GM19351 (cell line): ENCODE measurements at regions not wholly inside any gene's neighbourhood (a gene's known extent, or its start where the extent isn't known, plus 50 kb on each side); places are given as distances from the start of the nearest gene placed in this dataset.
"Not testable (repeated sequence)": the region's sequence is repeated elsewhere in the genome, so short reads cannot be mapped to it uniquely, and the experiment has no call there.

Experiments
- ATAC-seq: cut with Tn5 transposase; IDR thresholded peaks from one replicate; pipeline ENCODE4 v1.9.1; 2021; ENCODE audit warnings: mild to moderate bottlenecking, moderate library complexity; ENCODE audit not compliant: unreplicated experiment

DNA sequence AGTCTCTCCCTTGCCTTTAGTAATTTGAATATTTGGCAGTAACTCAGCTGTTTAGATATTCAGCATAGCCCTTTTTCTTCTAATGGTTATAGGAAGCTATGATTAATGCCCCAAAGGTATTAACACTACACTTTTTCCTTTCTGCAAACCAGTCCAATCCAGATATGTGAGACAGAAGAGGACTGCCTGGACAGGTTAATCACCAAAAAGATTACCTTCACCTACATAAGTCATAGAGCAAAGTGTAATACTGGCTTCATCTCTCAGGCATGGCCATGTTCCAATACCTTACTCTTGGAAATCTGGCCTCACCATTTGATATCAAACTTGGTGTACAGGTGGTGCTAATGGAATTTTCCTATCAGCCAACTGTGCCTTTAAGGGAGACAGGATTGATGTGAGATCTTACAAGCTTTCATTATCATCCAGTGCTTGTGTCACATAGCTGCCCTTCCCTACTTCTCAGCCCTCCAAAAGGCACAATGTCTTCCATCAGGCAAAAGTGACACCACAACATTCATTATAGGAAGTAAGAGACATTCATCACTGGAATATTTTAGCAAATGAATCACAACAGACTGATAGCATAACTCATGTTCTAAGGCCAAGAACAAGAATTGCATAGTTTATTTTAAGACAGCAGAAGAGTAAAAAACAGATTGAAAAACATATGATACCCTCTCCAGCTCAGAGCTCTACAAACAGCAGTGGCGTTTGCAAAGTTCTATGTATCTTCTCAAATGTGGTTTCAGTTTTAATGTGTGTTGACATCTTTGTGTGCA lies 91.2 kb upstream of the PAM start:
- ATAC-seq: no peak

DNA sequence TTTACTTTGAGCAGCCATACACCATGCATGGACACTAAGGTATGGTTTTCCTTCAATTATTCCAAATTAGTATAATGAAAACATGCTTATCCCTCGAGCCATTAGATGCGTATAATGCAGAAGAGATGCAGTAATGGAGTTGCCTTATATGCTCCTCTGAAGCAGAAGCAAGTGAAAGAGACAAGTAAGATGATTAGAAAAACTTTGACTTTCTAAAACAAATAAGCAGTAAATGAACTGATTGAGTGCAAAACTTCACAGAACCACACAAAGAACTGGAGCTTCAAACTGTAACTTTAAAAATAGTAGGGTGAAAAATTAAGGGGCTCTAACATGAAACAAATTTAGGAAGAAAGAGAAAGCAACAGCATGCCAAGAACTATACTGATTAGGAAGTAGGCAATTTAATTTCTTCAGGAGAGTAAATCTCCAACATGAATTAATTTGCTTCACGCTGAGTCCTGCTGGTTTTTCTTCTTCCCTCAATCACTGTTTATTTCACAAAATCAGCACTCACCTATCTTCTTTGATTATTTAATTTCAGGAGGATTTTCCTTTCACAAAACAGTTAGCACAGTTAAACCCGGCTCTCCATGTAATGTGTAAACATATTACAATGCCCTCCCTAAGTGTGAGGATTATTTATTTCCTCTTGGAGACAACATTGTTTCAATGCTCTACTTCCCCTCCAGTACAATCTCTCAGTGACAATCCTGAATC lies 90.3 kb upstream of the PAM start:
- ATAC-seq: no peak

DNA sequence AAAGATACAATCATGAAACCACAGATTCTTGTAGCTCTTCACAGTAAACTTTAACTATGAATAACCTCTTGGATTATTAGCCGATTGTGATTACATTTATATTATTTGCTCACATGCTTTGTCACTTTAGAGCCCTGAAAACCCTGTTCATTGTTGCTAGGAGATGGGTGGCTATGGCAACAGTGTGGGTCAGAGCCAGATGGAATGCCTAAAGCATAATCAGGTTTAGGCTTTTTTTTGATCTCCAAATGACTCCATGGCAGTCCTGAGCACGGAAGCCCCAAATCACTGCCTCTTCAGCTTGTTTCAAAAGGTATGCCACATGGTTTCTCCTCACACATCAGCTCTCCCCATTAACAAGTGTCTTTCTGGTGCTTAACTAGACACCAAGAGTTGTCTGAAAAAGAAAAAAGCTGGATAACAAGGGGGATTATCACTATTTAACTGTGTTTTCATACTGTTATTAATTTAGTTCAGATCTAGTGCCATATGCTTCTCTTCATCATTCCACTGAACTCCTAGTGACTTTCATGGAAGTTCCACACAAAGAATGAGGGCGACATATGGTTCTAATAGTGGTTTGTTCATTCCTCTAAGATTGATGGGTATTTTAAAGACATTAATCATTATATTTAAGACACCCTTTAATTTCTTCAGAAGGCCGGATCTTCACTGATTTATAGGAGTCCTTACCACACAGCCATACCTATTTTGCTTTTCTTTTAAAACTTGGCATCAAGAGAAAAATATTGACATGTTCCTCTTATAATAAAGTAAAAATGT lies 88.8 kb upstream of the PAM start:
- ATAC-seq: no peak

DNA sequence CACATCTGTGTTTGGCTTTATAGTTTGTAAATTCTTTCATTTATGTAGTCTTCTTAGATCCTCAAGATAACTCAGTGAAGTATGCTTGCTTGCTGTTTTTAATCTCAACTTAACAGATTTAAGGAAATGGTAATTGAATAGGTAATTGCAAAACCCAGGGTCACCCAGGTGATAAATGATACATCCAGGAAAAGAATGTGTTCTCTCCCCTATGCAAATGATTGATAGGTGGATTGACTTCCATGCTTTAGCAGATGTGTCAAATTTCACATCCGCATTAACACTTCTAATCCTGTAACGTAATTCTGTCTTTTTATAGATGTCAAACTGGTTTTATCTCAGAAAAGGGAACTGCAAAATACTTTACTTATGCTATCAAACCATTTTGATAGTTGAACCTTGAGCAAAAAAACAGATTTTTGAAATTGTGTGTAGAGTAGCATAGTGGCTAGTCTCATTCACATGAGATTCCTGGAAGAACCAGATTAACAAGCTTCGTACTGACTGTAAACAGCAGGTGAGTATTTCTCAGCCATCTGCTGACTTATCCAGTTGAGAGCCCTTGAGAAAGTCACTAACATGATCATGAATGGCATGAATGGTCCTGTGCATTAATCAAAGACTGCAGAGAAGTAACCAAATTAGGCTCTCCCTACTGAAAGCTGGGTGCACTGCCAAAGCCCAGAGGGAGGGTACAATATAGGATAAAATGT lies 86.7 kb upstream of the PAM start:
- ATAC-seq: no peak

DNA sequence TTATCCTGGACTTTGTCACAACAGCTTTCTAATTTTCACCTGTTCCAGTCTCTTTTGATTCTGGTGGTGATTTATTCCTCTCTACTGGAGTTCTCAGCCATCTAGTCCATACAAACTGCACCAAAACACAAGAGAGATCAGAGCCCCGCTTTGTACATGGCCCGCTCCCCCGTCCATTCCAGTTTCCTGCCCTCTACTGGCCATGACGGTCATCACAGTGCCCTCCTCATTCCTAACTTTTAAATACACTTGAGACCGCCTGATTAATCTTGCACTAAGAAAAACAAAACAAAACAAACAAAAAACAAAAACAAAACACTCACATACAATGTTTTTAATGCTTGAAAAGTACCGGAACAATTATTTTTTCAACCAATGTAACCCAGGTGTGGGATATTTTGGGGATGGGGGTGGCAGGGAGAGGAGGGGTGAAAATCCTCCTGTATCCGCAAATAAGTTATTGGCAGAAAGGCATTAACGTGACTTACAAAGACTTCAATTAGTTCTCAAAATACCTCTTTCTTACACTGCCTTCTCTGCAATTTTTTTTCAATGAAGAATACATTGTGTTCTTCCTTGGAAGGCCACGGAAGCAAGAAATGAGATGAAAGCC lies 84.8 kb upstream of the PAM start:
- ATAC-seq: peak; percentile 77

DNA sequence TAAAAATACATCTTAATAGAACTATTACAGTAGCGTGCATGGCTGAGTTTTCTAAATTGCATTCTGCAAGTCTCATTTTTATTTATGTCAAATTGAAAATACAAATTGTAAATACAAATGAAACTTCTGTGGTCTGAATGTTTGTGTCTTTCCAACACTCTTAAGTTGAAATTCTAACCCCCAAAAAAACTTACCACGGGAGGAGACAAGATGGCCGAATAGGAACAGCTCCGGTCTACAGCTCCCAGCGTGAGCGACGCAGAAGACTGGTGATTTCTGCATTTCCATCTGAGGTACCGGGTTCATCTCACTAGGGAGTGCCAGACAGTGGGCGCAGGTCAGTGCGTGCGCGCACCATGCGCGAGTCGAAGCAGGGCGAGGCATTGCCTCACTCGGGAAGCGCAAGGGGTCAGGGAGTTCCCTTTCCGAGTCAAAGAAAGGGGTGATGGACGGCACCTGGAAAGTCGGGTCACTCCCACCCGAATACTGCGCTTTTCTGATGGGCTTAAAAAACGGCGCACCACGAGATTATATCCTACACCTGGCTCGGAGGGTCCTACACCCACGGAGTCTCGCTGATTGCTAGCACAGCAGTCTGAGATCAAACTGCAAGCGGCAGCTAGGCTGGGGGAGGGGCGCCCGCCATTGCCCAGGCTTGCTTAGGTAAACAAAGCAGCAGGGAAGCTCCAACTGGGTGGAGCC lies 83.9 kb upstream of the PAM start:
- not testable (repeated sequence) for ATAC-seq

DNA sequence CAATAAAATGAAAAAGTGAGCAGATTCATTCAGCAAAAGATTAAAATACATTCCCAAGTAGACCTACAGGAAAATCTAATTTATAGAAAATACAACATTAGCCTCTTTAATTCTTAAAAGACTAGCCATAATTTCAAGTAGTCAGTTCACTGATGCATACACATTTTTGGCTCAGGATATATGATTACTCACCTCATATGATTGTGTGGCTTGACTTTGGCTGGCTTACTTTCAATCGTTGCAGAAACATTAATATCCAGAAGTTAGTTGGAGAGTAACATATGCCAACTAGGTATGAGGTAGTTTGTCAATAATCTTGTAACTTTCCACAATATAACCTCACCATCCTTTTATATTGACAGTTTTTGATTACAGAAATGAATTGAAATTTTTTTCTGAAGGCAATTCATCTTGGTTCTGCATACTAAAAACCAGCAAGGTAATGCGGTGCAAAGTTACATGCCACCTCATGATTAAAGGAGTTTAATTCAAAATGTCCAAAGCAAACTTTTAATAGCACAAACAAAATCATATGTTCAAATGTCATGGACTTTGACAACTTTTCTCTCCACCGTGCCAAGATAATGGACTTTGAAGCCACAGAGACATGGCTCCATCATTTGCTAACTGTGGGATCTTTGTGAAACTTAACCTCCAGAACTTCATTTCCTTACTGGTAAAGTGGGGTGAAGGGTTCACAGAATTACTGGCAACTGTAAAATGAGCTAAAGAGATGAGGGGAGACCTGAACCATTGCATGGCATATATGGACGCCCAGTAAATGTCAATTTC lies 76.6 kb upstream of the PAM start:
- ATAC-seq: no peak

DNA sequence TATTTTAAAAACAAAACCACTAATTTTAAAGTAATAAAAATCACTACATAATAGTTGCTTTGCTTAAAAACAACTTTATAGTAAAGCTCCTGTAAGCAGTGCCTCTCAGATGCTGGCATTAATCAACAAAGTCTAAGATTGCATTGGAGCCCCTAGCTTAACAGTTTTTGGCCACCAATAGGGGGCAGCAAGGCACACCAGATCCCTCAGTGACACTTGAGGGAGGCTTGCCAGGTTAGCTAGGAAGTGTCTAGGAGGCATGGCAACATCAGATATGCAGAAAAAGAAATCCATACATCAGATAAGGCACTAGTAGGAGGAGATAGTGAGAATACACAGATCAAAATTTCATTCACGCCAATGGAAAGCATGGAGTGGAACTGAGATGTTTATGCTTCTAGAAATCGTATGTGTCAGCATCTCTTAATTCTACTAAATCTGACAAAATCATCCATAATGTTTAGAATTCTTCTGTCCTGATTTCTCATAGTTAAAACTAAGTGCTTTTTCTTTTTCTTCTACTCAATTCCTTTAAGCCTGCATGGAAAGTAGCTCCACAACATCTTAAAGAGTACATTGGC lies 73.6 kb upstream of the PAM start:
- ATAC-seq: peak; percentile 99

DNA sequence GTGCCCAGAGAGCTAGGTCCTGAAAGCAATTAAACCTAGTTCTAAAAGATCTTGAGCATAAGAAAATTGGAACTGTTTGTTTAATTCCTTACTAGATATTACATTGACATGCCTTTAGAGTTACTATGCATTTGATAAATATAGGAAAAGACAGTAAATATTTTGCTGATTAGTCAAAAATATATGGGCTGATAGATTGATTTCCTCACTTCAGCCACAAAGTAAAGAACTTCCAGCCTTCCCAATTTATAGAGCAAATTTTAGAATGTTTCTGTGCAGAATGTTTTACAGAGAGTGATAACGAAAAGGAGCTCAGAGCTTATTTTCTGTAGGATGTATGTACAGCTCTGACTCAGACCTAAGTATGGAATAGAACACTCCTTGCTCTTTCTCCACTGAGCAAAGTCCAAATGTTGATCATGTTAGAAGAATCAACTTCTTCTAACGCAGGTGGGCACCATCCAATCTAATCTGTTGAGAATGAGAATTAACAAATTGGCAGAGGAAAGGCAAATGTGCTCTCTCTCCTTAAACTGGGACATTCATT lies 72.9 kb upstream of the PAM start:
- ATAC-seq: no peak

DNA sequence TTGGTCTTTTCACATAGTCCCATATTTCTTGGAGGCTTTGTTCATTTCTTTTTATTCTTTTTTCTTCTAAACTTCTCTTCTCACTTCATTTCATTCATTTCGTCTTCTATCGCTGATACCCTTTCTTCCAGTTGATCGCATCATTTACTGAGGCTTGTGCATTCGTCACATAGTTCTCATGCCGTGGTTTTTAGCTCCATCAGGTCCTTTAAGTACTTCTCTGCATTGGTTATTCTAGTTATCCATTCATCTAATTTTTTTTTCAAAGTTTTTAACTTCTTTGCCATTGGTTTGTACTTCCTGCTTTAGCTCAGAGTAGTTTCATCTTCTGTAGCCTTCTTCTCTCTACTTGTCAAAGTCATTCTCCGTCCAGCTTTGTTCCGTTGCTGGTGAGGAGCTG lies 67.0 kb upstream of the PAM start:
- not testable (repeated sequence) for ATAC-seq

DNA sequence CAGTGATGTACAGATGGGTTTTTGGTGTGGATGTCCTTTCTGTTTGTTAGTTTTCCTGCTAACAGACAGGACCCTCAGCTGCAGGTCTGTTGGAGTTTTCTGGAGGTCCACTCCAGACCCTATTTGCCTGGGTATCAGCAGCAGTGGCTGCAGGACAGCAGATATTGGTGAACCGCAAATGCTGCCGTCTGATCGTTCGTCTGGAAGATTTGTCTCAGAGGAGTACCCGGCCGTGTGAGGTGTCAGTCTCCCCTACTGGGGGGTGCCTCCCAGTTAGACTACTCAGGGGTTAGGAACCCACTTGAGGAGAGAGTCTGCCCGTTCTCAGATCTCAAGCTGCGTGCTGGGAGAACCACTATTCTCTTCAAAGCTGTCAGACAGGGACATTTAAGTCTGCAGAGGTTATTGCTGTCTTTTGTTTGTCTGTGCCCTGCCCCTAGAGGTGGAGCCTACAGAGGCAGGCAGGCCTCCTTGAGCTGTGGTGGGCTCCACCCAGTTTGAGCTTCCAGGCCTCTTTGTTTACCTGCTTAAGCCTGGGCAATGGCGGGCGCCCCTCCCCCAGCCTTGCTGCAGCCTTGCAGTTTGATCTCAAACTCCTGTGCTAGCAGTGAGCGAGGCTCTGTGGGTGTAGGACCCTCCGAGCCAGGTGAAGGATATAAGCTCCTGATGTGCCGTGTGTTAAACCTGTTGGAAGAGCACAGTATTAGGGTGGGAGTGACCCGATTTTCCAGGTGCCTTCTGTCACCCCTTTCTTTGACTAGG lies 66.3 kb upstream of the PAM start:
- ATAC-seq: not testable (repeated sequence)

DNA sequence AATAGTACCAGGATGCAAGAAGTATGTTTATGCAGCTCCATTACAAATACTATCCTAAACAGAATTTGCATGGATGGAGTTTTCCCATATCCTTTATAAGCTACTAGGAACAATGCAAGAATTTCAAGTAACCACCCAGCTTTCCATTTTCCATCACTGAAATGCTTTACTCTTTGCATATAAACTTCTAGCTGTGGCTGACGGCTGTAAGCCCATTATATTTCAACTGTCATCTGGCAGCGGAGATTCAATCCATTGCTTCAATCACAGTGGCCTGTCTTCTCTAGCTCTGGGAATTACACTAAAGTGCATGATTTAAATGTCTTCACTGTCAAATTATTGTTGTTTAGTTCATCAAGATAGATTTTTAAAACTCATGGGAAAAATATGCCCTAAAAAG lies 64.2 kb upstream of the PAM start:
- no peak for ATAC-seq

DNA sequence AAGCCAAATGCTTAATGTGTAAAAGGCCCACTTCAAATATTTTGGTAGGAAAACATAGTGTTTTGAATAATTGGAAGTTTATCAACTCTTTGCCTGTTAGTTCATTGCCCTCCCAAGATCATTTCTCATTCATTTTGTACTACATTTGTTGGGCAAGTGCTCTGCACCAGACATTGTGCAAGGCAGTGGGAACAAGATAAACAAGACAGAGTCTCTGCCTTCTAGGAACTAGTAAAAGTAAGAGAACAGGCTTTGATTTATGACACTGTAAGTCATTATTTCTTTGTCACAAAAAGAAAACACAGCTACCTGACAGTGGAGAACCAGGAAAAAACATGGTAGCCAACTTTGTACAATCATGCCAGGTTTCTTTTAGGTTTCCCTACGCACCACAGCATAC lies 63.7 kb upstream of the PAM start:
- ATAC-seq: no peak

DNA sequence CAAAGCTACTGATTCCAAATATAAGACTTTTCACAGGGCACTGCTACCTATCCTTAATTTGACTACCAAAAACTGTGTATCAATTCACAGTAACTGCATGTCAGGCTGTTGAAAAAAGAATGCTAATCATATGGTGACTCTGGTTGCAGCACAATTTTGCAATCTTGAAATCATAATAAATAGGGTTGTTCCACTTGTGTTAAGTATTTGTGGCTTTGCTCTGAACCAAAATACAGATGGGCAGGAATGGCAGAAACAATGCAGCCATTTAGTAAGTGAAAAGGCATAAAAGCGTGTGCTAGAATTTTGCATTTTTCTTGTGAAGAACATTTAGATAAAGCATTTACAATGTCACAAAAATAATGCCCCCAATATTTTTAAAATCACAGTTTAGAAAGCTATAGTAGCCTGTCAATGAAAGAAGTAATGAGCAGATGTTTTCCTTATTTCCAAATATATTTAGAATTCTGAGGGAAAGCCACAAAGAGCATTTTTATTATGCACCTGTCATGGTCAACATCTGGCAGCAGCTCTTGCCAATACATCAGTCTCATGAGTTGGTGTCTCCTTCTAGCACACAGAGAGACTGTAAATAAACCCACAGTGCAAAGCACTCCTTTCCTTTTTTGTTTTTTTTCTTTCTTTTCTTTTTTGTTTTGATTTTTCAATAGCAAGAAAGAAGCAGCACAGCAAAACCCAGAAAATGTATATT lies 54.8 kb upstream of the PAM start:
- no peak for ATAC-seq

DNA sequence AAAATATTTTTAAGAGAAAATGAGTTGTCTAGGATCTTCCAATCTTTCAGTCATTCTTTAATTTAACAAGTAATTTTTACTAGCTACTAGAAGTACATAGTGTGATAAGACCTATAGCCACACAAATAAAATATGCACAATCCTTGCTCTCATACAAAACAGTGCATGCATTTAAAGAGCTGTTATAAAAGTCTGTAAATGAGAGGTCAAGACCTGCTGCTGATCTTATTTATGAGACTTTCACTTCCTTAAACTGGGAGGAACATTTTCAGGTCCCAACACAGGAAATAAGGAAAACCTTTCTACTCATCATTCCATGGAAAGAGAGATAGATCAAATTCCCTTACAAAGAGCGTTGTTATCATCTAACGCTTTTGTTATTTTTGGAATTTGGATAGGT lies 54.2 kb upstream of the PAM start:
- no peak for ATAC-seq

DNA sequence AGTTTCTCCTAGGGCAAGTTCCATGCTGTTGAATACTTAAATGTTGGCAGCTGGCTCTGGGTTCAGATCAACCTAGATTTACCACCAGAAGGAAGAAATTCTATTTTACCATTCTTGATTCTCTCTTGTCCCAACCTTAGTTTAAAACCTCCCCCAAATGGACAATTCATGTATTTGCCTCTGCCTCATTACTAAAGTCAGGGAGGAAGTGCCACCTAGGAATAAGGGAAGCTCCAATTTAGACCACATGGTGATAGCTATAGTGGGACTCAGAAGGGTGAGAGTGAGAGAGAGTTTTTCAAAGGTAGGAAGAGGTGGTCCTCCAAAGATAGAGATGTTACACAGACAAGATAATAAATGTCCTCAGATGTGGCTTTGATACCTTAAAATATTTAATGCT lies 53.4 kb upstream of the PAM start:
- ATAC-seq: no peak
